Nucleus accumbens (tissue), 56 donors: ENCODE measurements at regions not wholly inside any gene's neighbourhood (a gene's known extent, or its start where the extent isn't known, plus 50 kb on each side); places are given as distances from the start of the nearest gene placed in this dataset.

Source experiments
- DNase-seq, 56 donors: peaks; one replicate each; lab custom pipeline; 2025; lab: John Stamatoyannopoulos, UW

DNA sequence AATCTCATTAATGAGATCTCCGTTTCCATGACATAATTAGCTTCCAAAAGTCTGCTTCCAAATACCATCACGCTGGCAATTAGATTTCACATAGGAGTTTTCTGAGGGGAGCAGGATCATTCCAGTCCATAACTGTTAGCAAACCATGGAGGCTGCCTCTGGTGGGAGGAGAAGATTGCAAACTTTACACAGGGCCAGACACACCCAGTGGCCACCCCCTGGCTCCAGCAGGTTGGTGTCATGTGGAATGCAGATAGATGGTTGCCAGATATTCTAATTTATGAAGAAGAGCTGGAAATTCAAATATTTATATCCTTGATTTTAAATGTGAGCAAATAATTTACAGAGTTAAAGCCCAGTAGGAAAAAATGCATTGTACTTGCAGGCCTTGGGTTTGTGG, 164.2 kb downstream of the ICE1 start:
- DNase-seq, result no peak

- DNase-seq, result no peak
Measured at GRCh38 chr5:5585751-5586341, 163.4 kb downstream of the ICE1 start.

GRCh38 chr5:5584751-5585150, 162.3 kb downstream of the ICE1 start:
- DNase-seq, result no peak

DNA sequence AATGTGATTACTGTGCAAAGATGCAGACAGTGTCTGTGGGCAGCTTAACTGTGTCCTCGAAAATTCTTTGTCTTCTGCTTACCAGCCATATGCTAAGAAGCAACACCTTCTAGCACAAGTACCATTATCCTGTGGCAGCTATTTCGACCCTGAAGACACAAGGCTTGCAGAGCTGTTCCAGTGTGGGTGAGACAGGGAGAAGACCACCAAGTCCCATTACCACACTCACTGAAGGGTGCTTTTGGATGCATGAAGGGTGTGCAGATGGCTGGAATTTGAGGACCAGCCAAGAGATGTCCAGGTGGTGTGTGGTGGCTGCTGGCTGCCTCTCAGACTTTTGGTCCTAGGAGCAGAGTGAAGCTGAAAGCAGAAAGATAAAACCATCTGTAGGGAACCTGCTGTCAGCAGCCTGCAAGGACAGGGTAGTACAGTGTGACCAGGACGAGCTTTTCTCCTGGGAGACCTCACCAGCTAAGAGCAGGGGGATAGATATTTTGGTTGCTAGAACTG, 161.8 kb downstream of the ICE1 start:
- no peak for DNase-seq

DNA sequence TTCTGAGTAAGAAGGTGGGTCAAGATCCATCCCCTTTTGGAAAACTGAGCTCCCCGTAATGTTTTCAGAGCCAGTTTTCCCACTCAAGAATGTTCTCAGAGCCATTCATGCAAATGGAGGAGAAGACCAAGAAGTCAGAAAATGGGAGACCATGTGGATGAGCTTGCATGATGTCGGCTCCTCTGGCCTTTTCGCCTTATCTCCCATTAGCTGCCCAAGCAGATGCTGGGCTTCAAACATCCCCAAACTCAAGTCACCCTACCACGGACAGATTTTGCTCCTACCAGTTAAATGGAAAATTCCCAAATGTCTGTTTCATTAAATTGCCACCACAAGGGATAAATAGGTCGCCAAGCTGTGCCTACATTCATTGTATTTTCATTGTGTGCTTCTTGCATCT, 161.4 kb downstream of the ICE1 start:
- DNase-seq, result no peak

DNA sequence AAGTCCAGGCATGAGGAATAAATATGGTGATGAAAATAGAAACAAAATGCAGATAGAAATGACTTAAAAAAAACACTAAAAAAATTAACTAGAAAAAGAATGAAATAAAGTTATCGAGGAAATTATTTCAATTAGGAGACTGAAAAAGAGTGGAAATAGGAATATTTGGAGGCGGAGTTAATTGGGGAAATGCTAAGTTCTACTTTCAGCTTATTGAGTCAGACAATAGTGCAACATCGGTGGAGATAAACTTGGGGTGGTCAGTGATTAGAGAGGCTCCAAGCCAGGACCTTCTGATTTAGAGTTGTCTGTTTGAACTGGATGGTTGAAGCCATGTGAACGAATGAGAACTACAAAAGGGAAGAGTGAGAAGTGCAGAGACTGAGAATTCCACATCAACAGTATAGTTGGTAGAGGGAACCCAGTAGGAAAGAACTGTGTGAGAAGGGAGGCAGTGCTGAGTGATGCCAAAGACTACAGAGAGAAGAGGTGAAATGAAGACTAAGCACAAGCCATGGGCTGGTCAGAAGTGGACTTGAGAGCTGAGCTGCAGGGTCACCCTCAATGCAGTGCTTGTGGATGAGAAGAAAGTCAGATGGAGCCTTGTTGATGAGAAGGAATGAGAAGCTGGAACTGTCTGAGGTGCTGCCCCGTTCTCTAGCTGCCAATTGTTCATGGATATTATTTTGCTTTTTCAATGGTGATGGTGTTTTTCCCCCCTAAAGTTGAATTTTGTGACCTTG, 160.7 kb downstream of the ICE1 start:
- no peak for DNase-seq

GRCh38 chr5:5581080-5581479, 158.6 kb downstream of the ICE1 start:
- no peak for DNase-seq

- DNase-seq, result no peak
Measured at GRCh38 chr5:5576744-5577143, 154.3 kb downstream of the ICE1 start.

DNA sequence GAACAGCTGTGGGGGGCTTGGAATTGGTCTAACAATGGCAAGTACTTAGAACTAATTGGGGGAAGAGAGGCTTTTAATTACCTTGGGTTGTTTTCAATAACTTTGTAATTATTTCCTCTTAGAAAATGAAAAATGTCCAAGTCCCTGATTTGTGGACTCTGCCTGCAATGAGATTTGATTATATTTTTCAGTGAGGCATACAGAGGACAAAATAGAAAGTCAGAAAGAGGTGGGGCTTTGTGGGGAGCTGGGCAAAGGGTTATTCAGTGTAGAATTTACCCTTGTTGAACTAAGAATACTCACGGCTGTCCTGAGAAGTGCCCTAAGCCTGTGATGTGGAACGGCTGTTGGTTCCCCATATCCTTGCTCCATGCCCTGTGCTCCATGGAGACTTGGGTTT, 153.0 kb downstream of the ICE1 start:
- DNase-seq, result no peak

DNA sequence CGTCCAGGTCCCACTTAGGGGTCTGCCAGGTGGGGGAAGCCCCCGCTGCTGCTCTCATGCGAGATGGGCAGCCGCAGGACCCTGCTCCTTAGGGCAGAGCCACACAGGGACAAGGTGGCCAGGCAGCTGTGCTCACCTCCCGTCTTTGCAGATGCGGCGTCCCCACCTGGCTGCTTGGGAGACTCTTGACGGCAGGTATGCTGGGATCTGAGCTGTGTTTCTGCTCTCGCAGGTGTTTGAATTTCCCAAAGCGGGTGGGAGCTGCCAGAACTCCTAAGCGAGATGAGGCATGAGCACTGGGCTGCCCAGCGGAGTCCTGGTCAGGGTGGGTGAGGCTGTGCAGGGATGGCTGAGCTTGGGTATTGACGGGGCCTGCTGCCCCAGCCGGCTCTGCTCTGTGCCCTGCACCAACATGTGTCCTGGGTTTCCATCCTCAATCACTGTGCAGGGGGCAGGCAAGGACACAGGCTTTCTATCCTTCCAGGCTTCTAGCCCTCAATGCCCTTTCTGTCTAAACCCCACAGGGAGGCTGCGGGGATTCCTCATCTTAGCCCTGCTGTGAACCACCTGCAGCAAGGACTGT, 151.4 kb downstream of the ICE1 start:
- DNase-seq, result no peak

DNA sequence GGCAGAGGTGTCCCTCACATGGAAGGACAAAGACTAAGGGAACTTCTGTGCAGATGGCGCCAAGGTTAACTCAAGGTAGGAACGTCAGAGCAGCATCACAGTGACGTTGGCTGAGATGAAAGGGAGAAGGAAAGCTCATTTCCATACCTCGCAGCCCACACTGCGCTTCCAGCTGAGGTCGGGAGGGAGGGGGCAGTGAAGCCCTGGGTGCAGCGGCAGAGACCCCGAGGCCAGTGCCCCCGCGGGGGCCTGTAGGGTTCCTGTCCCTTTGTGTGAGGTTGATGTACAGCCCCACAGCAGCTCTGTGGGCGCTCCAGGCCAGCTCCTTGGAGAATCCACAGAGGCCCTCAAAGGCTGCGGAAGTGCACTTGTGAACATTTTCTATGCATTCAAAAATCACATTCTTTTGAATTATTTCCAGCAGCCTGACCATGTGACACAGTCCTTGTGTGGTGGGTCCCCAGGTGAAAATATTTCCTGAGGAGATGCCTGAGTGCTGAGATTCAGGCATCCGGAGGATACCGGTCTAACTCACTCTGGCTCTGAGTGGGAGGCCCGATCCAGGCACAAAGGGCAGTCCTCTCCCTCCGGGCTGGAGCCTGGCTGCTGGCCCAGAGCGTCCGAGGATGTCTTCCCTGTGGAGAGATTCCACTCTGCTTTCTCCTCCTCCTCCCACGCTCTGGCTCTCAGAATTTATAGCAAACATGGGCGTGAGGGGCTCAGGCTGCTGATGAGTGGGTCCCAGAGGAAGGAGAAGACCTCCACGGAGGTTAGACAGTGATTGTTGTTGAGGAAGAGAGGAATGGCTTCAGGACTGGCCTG, 150.7 kb downstream of the ICE1 start:
- DNase-seq, result no peak

DNA sequence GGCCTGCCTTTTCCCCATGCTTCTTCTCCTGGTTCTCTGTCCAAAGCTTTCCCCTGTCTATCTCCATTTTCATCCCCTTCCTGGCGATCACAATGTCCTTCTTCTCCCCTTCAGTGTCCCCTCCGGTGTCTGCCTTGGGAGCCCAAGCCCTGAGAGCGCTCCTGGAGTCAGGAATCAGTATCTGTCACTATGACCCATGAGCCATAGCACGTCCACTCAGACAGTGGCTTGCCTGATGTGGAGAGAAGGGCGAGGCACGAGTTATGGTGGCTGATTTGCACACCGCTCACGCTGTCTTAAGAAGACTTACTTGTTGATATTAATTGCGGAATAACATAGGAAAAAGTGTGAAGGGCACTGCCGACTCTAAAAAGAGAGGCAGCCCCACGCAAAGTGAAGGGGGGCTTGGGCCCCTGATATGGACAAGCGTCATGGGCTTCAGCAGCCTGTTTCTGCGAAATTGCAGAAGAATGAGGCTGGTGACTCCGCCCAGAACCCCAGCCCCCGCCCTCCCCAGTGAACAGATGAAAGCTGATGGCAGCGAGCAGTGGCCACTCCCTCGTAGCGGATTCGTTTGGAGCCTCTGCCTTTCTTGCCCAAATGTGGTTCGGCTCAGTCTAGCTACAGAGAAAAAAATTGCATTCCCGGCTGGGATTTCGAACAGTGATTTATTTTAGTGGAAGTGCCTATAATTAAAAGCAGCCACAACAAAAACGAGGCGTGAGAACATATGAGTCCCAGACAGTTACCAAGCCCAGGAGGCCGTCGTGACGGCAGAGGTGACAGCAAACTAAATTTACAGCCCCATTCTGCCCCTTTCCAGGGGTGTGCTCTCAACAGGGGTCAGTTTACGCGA, 149.8 kb downstream of the ICE1 start:
- no peak for DNase-seq

GRCh38 chr5:5570646-5571045, 148.2 kb downstream of the ICE1 start:
- no peak for DNase-seq

- no peak for DNase-seq
Measured at GRCh38 chr5:5564898-5565297, 142.4 kb downstream of the ICE1 start.

- DNase-seq, result no peak
Measured at GRCh38 chr5:5560016-5560415, 137.5 kb downstream of the ICE1 start.

- no peak for DNase-seq
Measured at GRCh38 chr5:5558638-5559527, 136.4 kb downstream of the ICE1 start.

GRCh38 chr5:5558102-5558501, 135.6 kb downstream of the ICE1 start:
- no peak for DNase-seq

DNA sequence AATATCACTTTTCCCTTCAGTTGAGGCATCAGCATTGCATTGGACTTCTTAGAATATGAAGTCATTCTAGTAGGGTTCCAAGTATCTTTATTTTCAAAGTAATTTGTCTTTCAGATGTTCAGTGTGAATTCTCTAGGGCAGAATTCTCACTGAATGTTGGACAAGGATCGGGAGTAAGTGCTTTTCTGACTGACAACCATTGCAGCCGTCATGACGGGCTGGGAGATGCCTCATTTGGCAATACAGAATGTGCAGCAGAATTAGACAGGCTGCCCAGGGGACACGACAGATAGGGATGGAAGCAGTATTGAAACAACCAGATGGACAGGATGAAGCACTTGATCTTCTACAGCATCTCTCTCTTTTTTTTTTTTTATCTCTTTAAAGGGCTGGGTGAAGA, 129.0 kb downstream of the ICE1 start:
- DNase-seq, result no peak

GRCh38 chr5:5546408-5546807, 123.9 kb downstream of the ICE1 start:
- no peak for DNase-seq
